HG03432 (cell line): ENCODE measurements at regions not wholly inside any gene's neighbourhood (a gene's known extent, or its start where the extent isn't known, plus 50 kb on each side); places are given as distances from the start of the nearest gene placed in this dataset.
"Not testable (repeated sequence)": the region's sequence is repeated elsewhere in the genome, so short reads cannot be mapped to it uniquely, and the experiment has no call there.

Experiments
- ATAC-seq: cut with Tn5 transposase; IDR thresholded peaks from one replicate; pipeline ENCODE4 v1.9.1; 2021; ENCODE audit warnings: mild to moderate bottlenecking, moderate library complexity; ENCODE audit not compliant: unreplicated experiment

GRCh38 chr12:74595696-74596095, 58.1 kb downstream of the ATXN7L3B start:
- ATAC-seq: no peak

- ATAC-seq: no peak
These were observed 61.2 kb downstream of the ATXN7L3B start for GRCh38 chr12:74598819-74599218.

GRCh38 chr12:74599932-74600331, 62.3 kb downstream of the ATXN7L3B start:
- ATAC-seq: no peak

GRCh38 chr12:74600817-74601216, 63.2 kb downstream of the ATXN7L3B start:
- not testable (repeated sequence) for ATAC-seq

- ATAC-seq: no peak
These were observed 65.4 kb downstream of the ATXN7L3B start for GRCh38 chr12:74602881-74603672.

- ATAC-seq: no peak
These were observed 70.7 kb downstream of the ATXN7L3B start for GRCh38 chr12:74608231-74608775.

- ATAC-seq: no peak
These were observed 73.1 kb downstream of the ATXN7L3B start for GRCh38 chr12:74610711-74611110.

GRCh38 chr12:74614426-74614825, 76.8 kb downstream of the ATXN7L3B start:
- ATAC-seq: no peak

GRCh38 chr12:74619084-74619483, 81.4 kb downstream of the ATXN7L3B start:
- no peak for ATAC-seq

- no peak for ATAC-seq
These were observed 82.2 kb downstream of the ATXN7L3B start for GRCh38 chr12:74619884-74620283.

GRCh38 chr12:74620921-74621320, 83.3 kb downstream of the ATXN7L3B start:
- no peak for ATAC-seq

GRCh38 chr12:74624201-74624600, 86.6 kb downstream of the ATXN7L3B start:
- no peak for ATAC-seq

GRCh38 chr12:74626397-74626796, 88.8 kb downstream of the ATXN7L3B start:
- ATAC-seq: peak; percentile 86

GRCh38 chr12:74641262-74641661, 103.6 kb downstream of the ATXN7L3B start:
- ATAC-seq: no peak

- ATAC-seq: no peak
These were observed 104.1 kb downstream of the ATXN7L3B start for GRCh38 chr12:74641694-74642093.

- no peak for ATAC-seq
These were observed 107.0 kb downstream of the ATXN7L3B start for GRCh38 chr12:74644681-74645080.

- ATAC-seq: no peak
These were observed 109.2 kb downstream of the ATXN7L3B start for GRCh38 chr12:74646831-74647230.

GRCh38 chr12:74647256-74647655, 109.6 kb downstream of the ATXN7L3B start:
- no peak for ATAC-seq

- no peak for ATAC-seq
These were observed 118.6 kb downstream of the ATXN7L3B start for GRCh38 chr12:74656251-74656650.

GRCh38 chr12:74660442-74660841, 122.8 kb downstream of the ATXN7L3B start:
- no peak for ATAC-seq

- no peak for ATAC-seq
These were observed 126.3 kb downstream of the ATXN7L3B start for GRCh38 chr12:74663958-74664357.

- ATAC-seq: no peak
These were observed 128.1 kb downstream of the ATXN7L3B start for GRCh38 chr12:74665690-74666089.

- no peak for ATAC-seq
These were observed 133.8 kb downstream of the ATXN7L3B start for GRCh38 chr12:74671421-74671820.
